Activated naive CD8-positive, alpha-beta T cell treated with anti-CD3 and anti-CD28 coated beads, Interleukin-2, amount 10 ng/mL, durations not matched to agents 7 days and 5 days (primary cell): ENCODE measurements at regions not wholly inside any gene's neighbourhood (a gene's known extent, or its start where the extent isn't known, plus 50 kb on each side); places are given as distances from the start of the nearest gene placed in this dataset.

Source experiments
- ATAC-seq: fragments of 150-1000 bp; cut with Tn5 transposase; one replicate; pipeline ENCODE4 v1.10.0; 2021; ENCODE audit warnings: low read depth, moderate library complexity
- POLR2A ChIA-PET: fragments of 350-600 bp; sonication (Branson Sonifier 250); formaldehyde crosslinking; loops from one replicate; lab custom pipeline; 2021; ENCODE audit warnings: antibody characterized with exemption; lab: Charles Lee
- DNase-seq: peaks from one replicate; pipeline ENCODE4 v3.0.0; 2021
- H3K27ac Mint-ChIP-seq: one replicate; pipeline ENCODE4 v1.8.0; 2022; ENCODE audit warnings: mild to moderate bottlenecking, mixed read lengths
- H3K27me3 Mint-ChIP-seq: one replicate; pipeline ENCODE4 v1.8.0; 2022; ENCODE audit warnings: mild to moderate bottlenecking, moderate library complexity, mixed read lengths
- H3K36me3 Mint-ChIP-seq: one replicate; pipeline ENCODE4 v1.8.0; 2021; ENCODE audit warnings: mild to moderate bottlenecking, mixed read lengths
- H3K4me1 Mint-ChIP-seq: one replicate; pipeline ENCODE4 v1.8.0; 2021; ENCODE audit warnings: mixed read lengths
- H3K4me3 Mint-ChIP-seq: one replicate; pipeline ENCODE4 v1.8.0; 2022; ENCODE audit warnings: mild to moderate bottlenecking, moderate library complexity, mixed read lengths
- H3K9me3 Mint-ChIP-seq: one replicate; pipeline ENCODE4 v1.8.0; 2021; ENCODE audit warnings: mixed read lengths

- ATAC-seq (no peak), DNase-seq (peak; percentile 25)
- no peak overlapping the region for H3K27ac Mint-ChIP-seq
- H3K36me3 Mint-ChIP-seq, result peaks cover 2% of the 10 kb centered on the region
- POLR2A ChIA-PET, result no interaction called here
- no peaks in the 10 kb centered on the region for H3K4me1 Mint-ChIP-seq
- peaks cover 4% of the 10 kb centered on the region for H3K27me3 Mint-ChIP-seq
- H3K9me3 Mint-ChIP-seq, result peaks cover 11% of the 10 kb centered on the region
- H3K4me3 Mint-ChIP-seq, result no peak overlapping the region
Measured at GRCh38 chr2:10520154-10520553, 72.0 kb upstream of the ODC1 start.

- DNase-seq (no peak), ATAC-seq (no peak)
- no peaks in the 10 kb centered on the region for H3K4me1 Mint-ChIP-seq
- POLR2A ChIA-PET, result no interaction called here
- peaks cover 14% of the 10 kb centered on the region for H3K9me3 Mint-ChIP-seq
- no peak overlapping the region for H3K27ac Mint-ChIP-seq
- peaks cover 2% of the 10 kb centered on the region for H3K36me3 Mint-ChIP-seq
- H3K4me3 Mint-ChIP-seq, result no peak overlapping the region
- H3K27me3 Mint-ChIP-seq, result peaks cover 4% of the 10 kb centered on the region
Measured at GRCh38 chr2:10519394-10519740, 71.2 kb upstream of the ODC1 start.

GRCh38 chr2:10518470-10519393, 70.6 kb upstream of the ODC1 start:
- ATAC-seq, result no peak
- Mint-ChIP-seq H3K27me3 (no peaks in the 10 kb centered on the region), H3K36me3 (peaks cover 2% of the 10 kb centered on the region), H3K4me1 (no peaks in the 10 kb centered on the region), H3K9me3 (peaks cover 17% of the 10 kb centered on the region), H3K4me3 (no peak overlapping the region), H3K27ac (no peak overlapping the region)
- POLR2A ChIA-PET, result no interaction called here
- DNase-seq, result peak; percentile 21

DNA sequence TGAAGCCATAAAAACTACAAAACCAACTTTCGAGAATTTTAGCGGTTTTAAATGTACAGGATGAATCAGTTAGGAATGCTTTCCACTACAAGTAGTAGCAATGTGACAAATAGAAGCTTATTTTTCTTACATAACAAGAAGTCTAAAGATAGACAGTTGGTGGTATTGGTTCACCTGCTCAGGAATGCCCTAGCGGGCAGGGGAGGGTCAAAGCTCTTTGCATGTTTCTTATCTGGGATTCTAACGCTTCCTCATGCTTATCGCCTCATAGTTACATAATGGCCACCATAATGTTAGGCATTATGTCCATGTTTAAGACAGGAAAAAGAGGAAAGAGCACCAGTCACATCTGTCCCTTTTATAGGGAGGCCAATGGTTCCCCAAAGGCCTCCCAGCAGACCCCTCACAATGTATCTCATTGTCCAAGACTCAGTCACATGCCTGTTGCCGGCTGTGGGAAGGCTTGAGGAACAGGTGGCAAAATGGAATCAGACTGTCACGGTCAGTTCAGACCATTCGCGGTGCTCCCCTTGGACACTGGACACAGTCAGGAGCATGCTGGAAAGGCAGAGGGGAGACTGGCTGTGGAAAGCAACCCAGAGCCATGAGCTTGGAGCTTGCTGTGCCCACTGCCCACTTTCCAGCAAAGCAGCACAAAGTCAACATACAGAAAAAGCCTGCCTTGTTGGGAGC, 69.4 kb upstream of the ODC1 start:
- H3K27me3 Mint-ChIP-seq, result no peaks in the 10 kb centered on the region
- ATAC-seq, result no peak
- H3K4me1 Mint-ChIP-seq, result no peaks in the 10 kb centered on the region
- POLR2A ChIA-PET, result no interaction called here
- H3K36me3 Mint-ChIP-seq, result peaks cover 2% of the 10 kb centered on the region
- H3K4me3 Mint-ChIP-seq, result no peak overlapping the region
- peaks cover 17% of the 10 kb centered on the region for H3K9me3 Mint-ChIP-seq
- H3K27ac Mint-ChIP-seq, result no peak overlapping the region
- no peak for DNase-seq

GRCh38 chr2:10515887-10516286, 67.8 kb upstream of the ODC1 start:
- POLR2A ChIA-PET, result no interaction called here
- Mint-ChIP-seq H3K4me1 (no peaks in the 10 kb centered on the region), H3K27me3 (peaks cover 6% of the 10 kb centered on the region), H3K36me3 (peaks cover 2% of the 10 kb centered on the region), H3K4me3 (no peak overlapping the region), H3K9me3 (peaks cover 17% of the 10 kb centered on the region), H3K27ac (no peak overlapping the region)
- ATAC-seq (no peak), DNase-seq (no peak)

GRCh38 chr2:10514743-10515142, 66.6 kb upstream of the ODC1 start:
- POLR2A ChIA-PET, result no interaction called here
- Mint-ChIP-seq H3K4me3 (no peak overlapping the region), H3K27me3 (peaks cover 12% of the 10 kb centered on the region), H3K36me3 (peaks cover 2% of the 10 kb centered on the region), H3K27ac (no peak overlapping the region), H3K9me3 (peaks cover 17% of the 10 kb centered on the region), H3K4me1 (no peaks in the 10 kb centered on the region)
- no peak for DNase-seq
- no peak for ATAC-seq

- ATAC-seq (no peak), DNase-seq (no peak)
- POLR2A ChIA-PET, result no interaction called here
- peaks cover 2% of the 10 kb centered on the region for H3K36me3 Mint-ChIP-seq
- peaks cover 17% of the 10 kb centered on the region for H3K9me3 Mint-ChIP-seq
- peaks cover 15% of the 10 kb centered on the region for H3K27me3 Mint-ChIP-seq
- H3K27ac Mint-ChIP-seq, result no peak overlapping the region
- no peak overlapping the region for H3K4me3 Mint-ChIP-seq
- H3K4me1 Mint-ChIP-seq, result no peaks in the 10 kb centered on the region
Measured at GRCh38 chr2:10514273-10514672, 66.1 kb upstream of the ODC1 start.

GRCh38 chr2:10513201-10513600, 65.1 kb upstream of the ODC1 start:
- Mint-ChIP-seq H3K4me3 (no peak overlapping the region), H3K9me3 (peaks cover 17% of the 10 kb centered on the region), H3K36me3 (peaks cover 2% of the 10 kb centered on the region), H3K27me3 (peaks cover 23% of the 10 kb centered on the region), H3K4me1 (no peaks in the 10 kb centered on the region), H3K27ac (no peak overlapping the region)
- ATAC-seq (no peak), DNase-seq (no peak)
- POLR2A ChIA-PET, result no interaction called here

DNA sequence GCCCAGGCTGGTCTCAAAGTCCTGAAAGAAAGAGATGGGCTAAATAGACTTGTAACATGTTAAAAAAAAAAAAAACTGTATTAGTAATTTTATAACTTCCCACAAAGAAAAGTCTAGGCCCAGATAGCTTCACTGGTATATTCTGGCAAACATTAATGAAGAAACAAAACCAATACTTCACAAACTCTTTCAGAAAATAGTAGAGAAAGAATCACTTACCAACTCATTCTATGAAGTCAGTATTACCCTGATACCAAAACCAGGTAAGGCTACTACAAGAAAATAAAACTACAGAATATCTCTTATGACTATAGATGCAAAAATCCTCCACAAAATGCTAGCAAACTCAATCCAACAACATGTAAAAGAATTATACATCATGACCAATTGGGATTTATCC, 59.9 kb upstream of the ODC1 start:
- H3K27me3 Mint-ChIP-seq, result peaks cover 23% of the 10 kb centered on the region
- H3K9me3 Mint-ChIP-seq, result no peaks in the 10 kb centered on the region
- H3K4me1 Mint-ChIP-seq, result no peaks in the 10 kb centered on the region
- no peak for DNase-seq
- H3K36me3 Mint-ChIP-seq, result no peaks in the 10 kb centered on the region
- H3K4me3 Mint-ChIP-seq, result no peak overlapping the region
- POLR2A ChIA-PET, result no interaction called here
- no peak overlapping the region for H3K27ac Mint-ChIP-seq
- ATAC-seq, result no peak

DNA sequence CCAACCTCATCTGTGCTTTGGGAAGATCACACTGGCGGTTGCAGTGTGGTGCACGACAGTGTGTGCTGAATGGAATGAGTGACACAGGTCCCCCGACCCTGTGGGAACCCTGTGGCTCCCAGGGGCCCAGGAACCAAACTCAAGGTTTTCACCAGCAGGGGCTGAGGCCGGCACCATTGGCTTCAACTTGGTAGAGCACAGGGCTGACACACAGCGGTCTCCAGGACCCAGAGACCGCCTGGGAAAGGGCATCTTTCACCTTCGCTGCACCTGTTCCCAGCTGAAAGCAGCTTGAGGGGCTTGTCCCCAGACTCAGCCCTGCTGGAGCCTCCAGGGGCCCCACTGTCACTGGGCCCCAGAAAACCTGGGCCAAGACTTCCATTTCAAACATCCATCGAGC, 59.0 kb upstream of the ODC1 start:
- H3K4me1 Mint-ChIP-seq, result no peaks in the 10 kb centered on the region
- no peaks in the 10 kb centered on the region for H3K9me3 Mint-ChIP-seq
- H3K4me3 Mint-ChIP-seq, result no peak overlapping the region
- no peak overlapping the region for H3K27ac Mint-ChIP-seq
- no peaks in the 10 kb centered on the region for H3K36me3 Mint-ChIP-seq
- no peak for DNase-seq
- H3K27me3 Mint-ChIP-seq, result peaks cover 23% of the 10 kb centered on the region
- no peak for ATAC-seq
- POLR2A ChIA-PET, result no interaction called here

- H3K9me3 Mint-ChIP-seq, result no peaks in the 10 kb centered on the region
- H3K4me3 Mint-ChIP-seq, result no peak overlapping the region
- ATAC-seq, result no peak
- no peak for DNase-seq
- POLR2A ChIA-PET, result no interaction called here
- no peak overlapping the region for H3K27ac Mint-ChIP-seq
- H3K36me3 Mint-ChIP-seq, result no peaks in the 10 kb centered on the region
- H3K27me3 Mint-ChIP-seq, result peaks cover 13% of the 10 kb centered on the region
- no peaks in the 10 kb centered on the region for H3K4me1 Mint-ChIP-seq
Measured at GRCh38 chr2:10504994-10505820, 57.1 kb upstream of the ODC1 start.

- no peak for DNase-seq
- no peak overlapping the region for H3K4me3 Mint-ChIP-seq
- no peaks in the 10 kb centered on the region for H3K9me3 Mint-ChIP-seq
- no peak for ATAC-seq
- POLR2A ChIA-PET, result interaction anchor here (0.6 kb wide), 1 partner anchor 873 kb away, joined by 4 read pairs; the partner anchor contains the start of gene YWHAQ
- H3K36me3 Mint-ChIP-seq, result no peaks in the 10 kb centered on the region
- H3K27me3 Mint-ChIP-seq, result peaks cover 10% of the 10 kb centered on the region
- no peak overlapping the region for H3K27ac Mint-ChIP-seq
- no peaks in the 10 kb centered on the region for H3K4me1 Mint-ChIP-seq
Measured at GRCh38 chr2:10504370-10504993, 56.4 kb upstream of the ODC1 start.

DNA sequence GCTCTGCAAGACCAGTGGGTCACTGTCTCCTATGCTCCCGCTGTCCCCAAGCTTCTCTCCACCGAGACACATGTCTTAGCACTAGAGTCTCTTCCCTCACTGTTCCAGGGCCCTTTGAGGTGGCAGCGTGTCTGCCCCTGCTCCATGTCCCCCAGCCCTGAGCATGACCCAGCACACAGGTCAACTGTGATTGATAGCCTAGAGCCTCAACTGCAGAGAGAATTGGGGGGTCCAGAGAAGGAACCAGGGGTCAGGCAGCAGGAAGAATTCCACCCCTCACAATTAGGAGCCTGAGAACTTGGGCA, 54.6 kb upstream of the ODC1 start:
- Mint-ChIP-seq H3K9me3 (no peaks in the 10 kb centered on the region), H3K27ac (no peak overlapping the region), H3K4me3 (no peak overlapping the region), H3K36me3 (no peaks in the 10 kb centered on the region), H3K27me3 (peaks cover 9% of the 10 kb centered on the region), H3K4me1 (no peaks in the 10 kb centered on the region)
- POLR2A ChIA-PET, result no interaction called here
- DNase-seq (no peak), ATAC-seq (no peak)
